Hepatic stellate cell (primary cell): ENCODE measurements at regions not wholly inside any gene's neighbourhood (a gene's known extent, or its start where the extent isn't known, plus 50 kb on each side); places are given as distances from the start of the nearest gene placed in this dataset.
"Not testable (repeated sequence)": the region's sequence is repeated elsewhere in the genome, so short reads cannot be mapped to it uniquely, and the experiment has no call there.

ENCODE experiments used
- DNase-seq: peaks from one replicate; pipeline ENCODE4 v3.0.0; 2011; ENCODE audit warnings: low spot score

DNA sequence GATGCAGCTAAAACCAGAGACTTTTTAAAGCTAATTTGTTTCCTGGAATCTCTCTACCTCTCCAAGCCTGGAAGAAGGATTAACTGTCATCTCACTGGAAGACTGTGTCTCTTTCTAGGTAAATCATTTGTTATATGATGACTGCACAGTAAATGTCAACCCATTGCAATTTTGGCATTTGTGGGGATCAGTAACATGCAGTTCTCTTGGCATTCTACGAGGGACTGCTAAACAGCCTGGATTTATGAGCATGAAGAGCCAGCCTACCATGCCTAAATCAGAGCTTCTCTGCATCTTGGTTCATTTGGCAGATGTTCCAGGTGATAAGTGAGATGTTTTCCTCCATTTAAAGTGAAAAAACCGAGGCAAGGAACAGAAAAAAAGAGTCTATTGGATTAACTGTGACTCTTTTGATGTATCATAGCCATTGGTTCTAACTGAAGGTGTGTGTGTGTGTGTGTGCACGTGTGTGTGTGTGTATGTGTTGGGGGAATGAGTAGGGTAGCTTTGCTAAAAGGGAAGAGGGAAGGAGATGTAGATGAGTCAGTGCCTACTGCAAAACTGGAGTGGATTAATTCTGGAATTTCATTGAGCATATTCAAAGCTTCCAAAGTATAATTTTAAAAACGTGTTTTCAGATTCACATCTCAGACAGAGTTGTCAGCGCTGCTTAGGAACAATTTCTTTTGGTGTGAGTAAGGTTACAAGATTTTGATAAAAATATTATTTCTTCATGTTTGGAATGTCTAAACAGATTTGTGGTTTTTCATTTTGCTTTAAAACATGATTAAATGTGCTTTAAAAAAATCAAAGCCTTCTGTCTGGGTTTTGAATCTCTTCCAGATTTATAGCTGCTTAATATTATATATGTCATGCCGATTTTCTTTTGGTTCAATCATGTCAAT is 123.2 kb upstream of the LNX1 start:
- DNase-seq = peak; percentile 14

- no peak for DNase-seq
Measured at GRCh38 chr4:53713767-53714166, 122.5 kb upstream of the LNX1 start.

DNA sequence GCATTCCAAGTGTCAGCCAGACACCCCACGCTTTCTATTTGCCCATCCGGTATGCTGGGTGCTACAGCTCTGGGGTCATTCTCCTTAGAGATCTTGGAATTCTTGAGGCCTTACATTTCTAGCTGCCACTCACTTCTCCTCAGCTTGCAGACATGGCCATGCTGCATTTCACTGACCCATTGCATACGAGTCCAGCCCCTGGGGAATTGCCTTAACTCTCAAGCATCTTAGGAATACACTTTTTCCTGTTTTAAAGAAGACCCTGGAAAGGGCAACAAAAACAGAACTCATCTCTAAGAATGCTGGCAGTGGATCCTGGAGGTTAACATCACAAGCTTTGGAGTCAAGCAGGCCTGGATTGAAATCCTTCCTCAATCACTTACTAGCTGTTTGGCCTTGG is 122.0 kb upstream of the LNX1 start:
- DNase-seq = peak; percentile 18

DNA sequence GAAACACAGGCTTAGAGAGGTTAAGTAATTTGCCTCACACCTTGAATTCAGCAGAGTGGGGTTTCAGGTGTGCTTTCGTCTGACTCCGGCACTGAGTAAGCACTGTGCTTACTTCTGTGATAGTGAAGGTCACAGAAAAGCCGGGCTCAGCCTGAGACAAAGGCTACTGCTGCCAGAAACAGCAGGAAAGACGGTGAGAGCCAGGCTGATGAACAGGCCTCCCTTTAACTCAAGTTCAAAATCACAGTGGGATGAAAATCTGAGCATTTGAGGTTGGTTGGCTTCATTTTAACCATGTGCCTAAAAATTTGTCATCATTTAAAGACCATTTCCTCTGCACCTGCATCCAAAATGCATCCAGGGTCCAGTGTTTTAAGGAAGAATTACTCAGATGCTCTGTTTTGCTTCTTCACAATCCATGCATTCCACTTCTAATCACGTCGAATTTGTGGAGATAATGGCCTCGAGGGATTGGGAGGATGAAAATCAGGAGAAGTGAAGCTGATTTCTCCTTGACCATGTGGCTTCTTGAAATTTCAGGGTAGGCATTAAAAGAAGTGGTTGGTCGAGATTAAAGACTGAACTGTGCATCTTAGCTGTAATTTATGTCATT is 121.2 kb upstream of the LNX1 start:
- DNase-seq = no peak

DNA sequence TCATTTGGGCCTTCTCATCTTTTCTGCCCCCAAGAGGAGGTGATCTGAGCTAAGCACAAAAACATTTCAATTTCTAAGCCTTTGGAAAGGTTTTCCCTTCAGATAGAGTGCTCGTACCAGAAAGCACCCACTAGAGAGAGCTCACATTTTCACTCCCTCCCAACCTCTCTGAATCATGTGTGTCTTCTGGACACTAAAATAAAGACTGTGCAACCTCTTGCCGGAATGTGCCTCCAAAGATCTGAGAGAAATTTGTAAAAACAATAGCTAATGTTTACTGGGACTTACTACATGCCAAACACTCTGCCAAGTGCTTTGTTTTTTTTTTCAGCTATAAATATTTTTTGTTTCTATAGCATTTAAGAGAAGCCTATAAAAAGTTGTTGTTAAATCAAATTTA is 120.6 kb upstream of the LNX1 start:
- DNase-seq = no peak

DNA sequence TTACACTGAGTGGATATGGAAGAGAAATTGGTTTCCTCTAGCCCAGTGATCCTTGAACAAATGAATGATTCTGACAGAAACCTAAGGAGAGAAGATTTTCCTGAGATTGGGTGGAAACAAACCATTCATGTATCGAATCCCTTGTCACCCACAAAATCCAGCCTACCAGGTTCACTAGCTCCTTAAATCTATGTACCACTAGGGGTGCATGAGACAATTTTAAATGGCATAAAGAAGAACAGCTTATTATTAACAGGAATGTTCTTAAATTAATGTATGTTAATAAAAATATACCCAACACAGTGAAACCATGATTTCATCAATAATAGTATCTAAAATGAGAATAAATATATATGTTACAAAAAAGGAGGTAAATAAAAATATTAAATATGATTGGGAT is 118.4 kb upstream of the LNX1 start:
- DNase-seq = no peak

GRCh38 chr4:53707491-53707890 is 116.2 kb upstream of the LNX1 start:
- no peak for DNase-seq

GRCh38 chr4:53706422-53707032 is 115.2 kb upstream of the LNX1 start:
- peak; percentile 38 for DNase-seq

GRCh38 chr4:53705972-53706371 is 114.7 kb upstream of the LNX1 start:
- no peak for DNase-seq

DNA sequence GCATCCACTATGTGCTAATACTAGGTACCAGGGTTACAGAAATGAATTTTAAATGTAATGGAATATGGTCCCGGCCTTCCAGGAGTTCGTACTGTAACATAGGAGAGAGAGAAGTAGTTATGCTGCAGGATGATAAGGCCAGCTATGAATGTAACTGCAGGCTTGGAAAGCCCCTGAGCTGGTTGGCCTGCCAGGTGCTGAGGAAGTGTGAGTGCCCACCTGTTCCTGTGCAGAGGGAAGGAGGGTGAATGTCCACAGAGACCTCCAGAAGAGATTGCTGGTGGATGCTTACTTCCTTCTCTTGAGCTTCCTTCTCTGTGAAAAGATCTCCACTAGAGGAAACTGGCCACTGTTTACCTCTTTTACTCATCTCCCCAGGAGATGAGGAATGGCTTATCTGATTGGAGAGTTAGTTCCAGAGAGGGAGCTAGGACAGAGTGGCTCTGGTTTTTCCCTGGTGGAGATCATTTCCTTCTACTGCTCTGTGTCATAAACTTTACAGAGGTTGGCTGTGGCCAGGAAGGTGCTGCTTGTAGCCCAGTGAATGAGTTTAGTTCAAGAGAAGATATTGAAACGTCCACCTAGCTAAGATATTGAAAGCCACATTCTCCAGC is 114.0 kb upstream of the LNX1 start:
- DNase-seq = no peak

DNA sequence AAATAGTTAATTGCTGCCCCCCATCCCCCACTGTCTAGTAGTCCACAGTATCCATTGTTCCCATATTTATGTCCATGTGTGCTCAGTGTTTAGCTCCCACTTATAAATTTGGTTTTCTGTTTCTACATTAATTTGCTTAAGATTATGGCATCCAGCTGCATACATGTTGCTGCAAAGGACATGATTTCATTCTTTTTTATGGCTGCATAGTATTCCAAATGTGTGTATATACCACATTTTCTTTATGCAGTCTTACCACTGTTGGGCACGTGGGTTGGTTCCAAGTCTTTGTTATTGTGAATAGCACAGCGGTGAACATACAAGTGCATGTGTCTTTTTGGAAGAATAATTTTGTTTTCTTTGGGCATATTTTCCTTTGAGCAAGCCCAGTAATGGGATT is 113.0 kb upstream of the LNX1 start:
- no peak for DNase-seq

GRCh38 chr4:53703267-53703655 is 112.0 kb upstream of the LNX1 start:
- DNase-seq = no peak

- peak; percentile 49 for DNase-seq
Measured at GRCh38 chr4:53702334-53703266, 111.3 kb upstream of the LNX1 start.

GRCh38 chr4:53701260-53701659 is 110.0 kb upstream of the LNX1 start:
- DNase-seq = not testable (repeated sequence)

- not testable (repeated sequence) for DNase-seq
Measured at GRCh38 chr4:53699310-53699709, 108.0 kb upstream of the LNX1 start.

GRCh38 chr4:53697016-53697685 is 105.9 kb upstream of the LNX1 start:
- DNase-seq = no peak

GRCh38 chr4:53695540-53696463 is 104.5 kb upstream of the LNX1 start:
- DNase-seq = no peak

GRCh38 chr4:53694666-53695065 is 103.4 kb upstream of the LNX1 start:
- no peak for DNase-seq

GRCh38 chr4:53693909-53694308 is 102.6 kb upstream of the LNX1 start:
- DNase-seq = no peak

DNA sequence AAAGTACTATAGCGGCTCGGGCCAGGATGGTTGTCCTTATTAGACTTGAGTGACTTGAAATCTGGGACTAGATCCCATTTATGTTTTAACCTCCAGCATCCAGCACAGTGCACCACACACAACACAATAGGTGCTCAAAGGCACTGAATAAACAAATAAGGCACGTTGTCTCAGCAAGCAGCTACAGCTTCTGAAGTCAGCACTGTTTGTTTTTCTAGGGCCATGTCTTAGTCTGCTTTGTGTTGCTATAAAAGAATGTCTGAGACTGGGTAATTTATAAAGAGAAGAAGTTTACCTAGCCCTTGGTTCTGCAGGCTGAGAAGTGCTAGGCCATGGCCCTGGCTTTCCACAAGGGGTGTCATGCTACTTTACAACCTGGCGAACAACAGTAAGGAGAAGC is 102.1 kb upstream of the LNX1 start:
- no peak for DNase-seq
